Mesodermal cell (in vitro differentiated cells): ENCODE measurements at regions not wholly inside any gene's neighbourhood (a gene's known extent, or its start where the extent isn't known, plus 50 kb on each side); places are given as distances from the start of the nearest gene placed in this dataset.

Experiments used
- H3K27ac ChIP-seq: 2 replicates; pipeline ENCODE4 v1.7.0; 2013; ENCODE audit warnings: mild to moderate bottlenecking, low read depth, low read length, moderate library complexity; ENCODE audit not compliant: severe bottlenecking
- H3K36me3 ChIP-seq: 2 replicates; pipeline ENCODE4 v1.7.1; 2013; ENCODE audit warnings: mild to moderate bottlenecking, low read length, moderate library complexity; ENCODE audit not compliant: control insufficient read depth, insufficient read depth
- H3K4me1 ChIP-seq: one replicate; pipeline ENCODE4 v1.7.1; 2013; ENCODE audit warnings: mild to moderate bottlenecking, low read length; ENCODE audit not compliant: insufficient read depth, control insufficient read depth, poor library complexity, severe bottlenecking
- H3K4me3 ChIP-seq: 2 replicates; pipeline ENCODE4 v1.7.0; 2013; ENCODE audit warnings: low read length, control low read depth, mild to moderate bottlenecking; ENCODE audit not compliant: insufficient read depth, poor library complexity, severe bottlenecking; ENCODE audit errors: extremely low read depth
- H3K9me3 ChIP-seq: 2 replicates; pipeline ENCODE4 v1.7.1; 2013; ENCODE audit warnings: mild to moderate bottlenecking, low read length, moderate library complexity; ENCODE audit not compliant: control insufficient read depth
- WGBS, 2 experiments: methylation state at CpG; one replicate each; pipeline ENCODE4 v1.1.5; 2013; ENCODE audit warnings: missing lambda C conversion rate in 2 of 2; ENCODE audit not compliant: insufficient coverage in 2 of 2; 5-methylcytosine and 5-hydroxymethylcytosine counted together

DNA sequence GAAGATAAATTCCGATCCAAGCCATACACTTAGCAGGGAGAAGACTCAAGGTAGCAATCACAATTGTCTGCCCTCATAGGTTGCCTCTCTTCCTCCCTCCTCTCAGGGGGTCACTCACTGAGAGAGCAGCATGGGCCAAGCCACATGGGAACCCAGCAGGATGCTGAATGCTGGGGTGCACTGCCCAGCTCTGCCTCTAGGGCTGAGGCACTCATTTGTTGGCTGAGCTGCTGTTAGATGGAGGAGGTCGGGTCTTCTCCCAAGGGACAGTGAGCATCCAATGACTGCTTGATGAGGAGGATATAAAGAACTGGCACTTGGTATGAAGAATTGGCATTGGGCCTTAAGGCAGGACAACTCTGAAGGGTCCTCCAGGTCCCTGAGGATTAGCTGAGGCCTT lies 418.8 kb downstream of the SIPA1L2 start:
- Histone ChIP-seq H3K36me3 (no peaks in the 10 kb centered on the region), H3K9me3 (no peaks in the 10 kb centered on the region), H3K27ac (no peak overlapping the region), H3K4me1 (peaks cover 19% of the 10 kb centered on the region), H3K4me3 (no peak overlapping the region)
- 92 to 94% methylated on average over 2 of the region's 2 CpGs for WGBS, 2 experiments

GRCh38 chr1:232209357-232209756 lies 420.6 kb downstream of the SIPA1L2 start:
- Histone ChIP-seq H3K4me3 (no peak overlapping the region), H3K4me1 (peaks cover 19% of the 10 kb centered on the region), H3K9me3 (no peaks in the 10 kb centered on the region), H3K36me3 (no peaks in the 10 kb centered on the region), H3K27ac (no peak overlapping the region)
- 80 to 91% methylated on average over 4 of the region's 4 CpGs for WGBS, 2 experiments

DNA sequence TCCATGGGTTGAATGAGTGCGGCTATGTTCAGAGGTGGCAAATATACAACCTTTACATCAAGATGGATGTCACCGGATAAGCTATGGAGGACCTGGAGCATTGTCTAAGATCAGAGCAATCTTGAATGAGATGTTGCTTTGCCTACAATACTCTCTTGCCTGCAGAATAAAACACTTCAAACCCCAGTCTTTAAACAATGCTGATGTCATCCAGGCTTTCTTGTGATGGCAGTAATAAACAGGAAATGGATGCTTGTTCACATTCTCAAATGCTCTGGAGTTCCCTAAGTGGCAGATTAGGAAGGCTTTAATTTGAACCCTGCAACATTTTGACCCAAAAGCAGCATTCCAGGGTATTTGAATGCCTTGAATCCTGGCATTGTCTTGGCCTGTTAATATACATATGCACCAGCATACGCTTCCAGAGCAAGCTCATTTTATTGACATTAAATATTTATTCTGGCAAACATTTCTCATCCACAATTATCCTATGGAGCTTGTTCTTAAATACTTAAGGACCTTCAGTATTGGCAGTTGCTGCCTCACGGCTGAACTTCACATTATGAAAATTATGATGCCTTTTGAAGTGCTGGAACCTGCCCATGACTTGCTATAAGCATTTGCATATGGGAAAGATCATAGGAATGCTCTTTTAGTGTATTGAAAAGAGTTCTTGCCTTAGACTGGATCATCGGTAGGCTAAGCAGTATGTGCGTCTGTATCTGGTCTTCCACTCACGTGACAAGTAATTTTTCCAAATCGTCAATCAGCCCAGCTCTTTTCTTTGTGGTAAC lies 422.7 kb downstream of the SIPA1L2 start:
- 87 to 95% methylated on average over 6 to 7 of the region's 8 CpGs for WGBS, 2 experiments
- H3K27ac ChIP-seq, result no peak overlapping the region
- no peaks in the 10 kb centered on the region for H3K36me3 ChIP-seq
- no peak overlapping the region for H3K4me3 ChIP-seq
- no peaks in the 10 kb centered on the region for H3K9me3 ChIP-seq
- peaks cover 19% of the 10 kb centered on the region for H3K4me1 ChIP-seq

DNA sequence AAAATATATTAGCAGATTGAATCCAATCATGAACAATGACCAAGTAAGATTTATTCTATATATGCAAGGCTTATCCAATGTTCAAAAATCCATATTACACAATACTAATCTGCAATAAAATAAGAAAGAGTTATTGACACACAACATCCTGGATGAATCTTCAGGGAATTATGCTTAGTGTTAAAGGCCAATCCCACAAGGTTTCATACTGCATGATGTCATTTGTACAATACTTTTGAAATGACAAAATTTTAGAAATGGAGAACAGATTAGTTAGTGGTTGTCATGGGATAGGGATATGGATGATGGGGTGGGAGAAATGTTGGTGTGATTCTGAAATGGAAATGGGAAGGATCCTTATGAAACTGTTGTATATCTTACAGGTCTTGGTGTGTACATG lies 425.7 kb downstream of the SIPA1L2 start:
- Histone ChIP-seq H3K36me3 (no peaks in the 10 kb centered on the region), H3K4me1 (peaks cover 7% of the 10 kb centered on the region), H3K9me3 (peaks cover 7% of the 10 kb centered on the region), H3K4me3 (no peak overlapping the region), H3K27ac (no peak overlapping the region)

- Histone ChIP-seq H3K4me3 (no peak overlapping the region), H3K4me1 (no peaks in the 10 kb centered on the region), H3K9me3 (peaks cover 7% of the 10 kb centered on the region), H3K36me3 (no peaks in the 10 kb centered on the region), H3K27ac (no peak overlapping the region)
- WGBS, 2 experiments, result 77 to 95% methylated on average over 4 to 5 of the region's 7 CpGs
These were observed 428.9 kb downstream of the SIPA1L2 start for GRCh38 chr1:232201024-232201423.

GRCh38 chr1:232196042-232196441 lies 433.9 kb downstream of the SIPA1L2 start:
- Histone ChIP-seq H3K9me3 (peaks cover 3% of the 10 kb centered on the region), H3K27ac (no peak overlapping the region), H3K36me3 (no peaks in the 10 kb centered on the region), H3K4me1 (no peaks in the 10 kb centered on the region), H3K4me3 (no peak overlapping the region)
- WGBS, 2 experiments, result 100% methylated on average over 1 of the region's 1 CpG; no CpG with 5 or more reads in 1 of the 2 experiments

- whole genome bisulfite sequencing, 2 experiments, result no CpG with 5 or more reads among the region's 1 CpG
- Histone ChIP-seq H3K9me3 (no peaks in the 10 kb centered on the region), H3K36me3 (no peaks in the 10 kb centered on the region), H3K27ac (no peak overlapping the region), H3K4me3 (no peak overlapping the region), H3K4me1 (no peaks in the 10 kb centered on the region)
These were observed 435.5 kb downstream of the SIPA1L2 start for GRCh38 chr1:232194424-232194823.

DNA sequence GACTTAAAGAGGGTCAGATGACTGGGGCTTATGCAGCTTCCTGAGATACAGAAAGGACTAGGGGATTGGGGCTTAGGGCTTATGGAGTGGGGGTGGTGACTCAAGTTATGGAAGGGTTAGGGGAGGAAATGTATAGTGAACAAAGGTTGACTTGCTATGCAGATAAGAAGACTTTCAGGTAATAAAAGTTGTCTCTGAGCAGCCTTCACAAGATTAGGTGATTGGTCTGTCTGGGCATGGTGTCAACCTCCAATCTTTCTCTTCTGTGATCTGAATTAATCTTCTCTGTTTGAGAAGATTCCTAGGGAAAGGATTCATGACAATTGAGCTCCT lies 436.5 kb downstream of the SIPA1L2 start:
- no peak overlapping the region for H3K27ac ChIP-seq
- H3K4me3 ChIP-seq, result no peak overlapping the region
- H3K36me3 ChIP-seq, result no peaks in the 10 kb centered on the region
- H3K4me1 ChIP-seq, result no peaks in the 10 kb centered on the region
- no peaks in the 10 kb centered on the region for H3K9me3 ChIP-seq

- Histone ChIP-seq H3K27ac (no peak overlapping the region), H3K36me3 (no peaks in the 10 kb centered on the region), H3K9me3 (no peaks in the 10 kb centered on the region), H3K4me1 (no peaks in the 10 kb centered on the region), H3K4me3 (no peak overlapping the region)
- 89 to 100% methylated on average over 1 of the region's 3 CpGs for WGBS, 2 experiments
These were observed 437.0 kb downstream of the SIPA1L2 start for GRCh38 chr1:232192781-232193450.

DNA sequence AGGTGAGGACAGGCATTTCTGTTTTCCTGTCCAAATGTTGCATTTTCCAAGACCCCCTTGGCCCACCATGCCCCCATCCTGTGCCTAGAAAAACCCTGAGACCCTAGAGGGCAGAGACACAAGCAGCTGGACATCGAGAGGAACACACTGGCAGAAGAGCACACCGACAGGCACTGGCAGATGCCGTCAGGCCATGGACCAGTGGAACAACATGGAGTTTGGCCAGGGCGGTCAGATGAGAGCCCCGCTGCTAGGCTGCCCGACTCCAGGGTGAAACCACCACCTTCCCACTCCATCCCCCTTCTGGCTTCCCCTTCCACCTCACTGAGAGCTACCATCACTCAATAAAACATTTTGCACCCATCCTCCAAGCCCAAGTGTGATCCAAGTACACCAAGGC lies 438.4 kb downstream of the SIPA1L2 start:
- Histone ChIP-seq H3K36me3 (no peaks in the 10 kb centered on the region), H3K4me1 (peaks cover 3% of the 10 kb centered on the region), H3K9me3 (no peaks in the 10 kb centered on the region), H3K27ac (no peak overlapping the region), H3K4me3 (no peak overlapping the region)
- WGBS, 2 experiments, result 98% methylated on average over 5 of the region's 6 CpGs

DNA sequence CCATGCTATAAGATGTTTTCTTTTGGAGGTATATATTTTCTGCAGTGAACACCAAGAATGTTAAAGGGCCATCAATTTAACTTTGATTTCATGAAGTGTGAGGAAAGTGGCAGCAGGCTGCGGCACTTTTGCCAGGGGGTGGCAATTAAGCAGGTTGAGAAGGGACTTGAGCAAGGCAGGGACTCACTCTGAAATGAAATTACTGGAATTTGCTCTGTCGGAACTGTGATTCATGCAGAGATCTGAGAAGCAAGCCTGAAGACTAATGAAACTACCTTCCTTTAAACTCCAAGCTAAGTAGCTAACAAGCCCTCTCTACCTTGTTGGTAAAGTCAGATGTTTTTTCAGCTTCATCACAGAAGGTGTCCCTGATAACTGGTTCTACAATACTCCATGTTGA lies 441.6 kb downstream of the SIPA1L2 start:
- 73 to 88% methylated on average over 1 to 2 of the region's 2 CpGs for WGBS, 2 experiments
- Histone ChIP-seq H3K9me3 (no peaks in the 10 kb centered on the region), H3K4me3 (no peak overlapping the region), H3K36me3 (no peaks in the 10 kb centered on the region), H3K27ac (no peak overlapping the region), H3K4me1 (peaks cover 3% of the 10 kb centered on the region)
